Stimulated activated naive CD8-positive, alpha-beta T cell treated with anti-CD3 and anti-CD28 coated beads, Interleukin-15, Interleukin-2, amounts not matched to agents 100 ng/mL and 50 ng/mL, for 24 hours (primary cell): ENCODE measurements at regions not wholly inside any gene's neighbourhood (a gene's known extent, or its start where the extent isn't known, plus 50 kb on each side); places are given as distances from the start of the nearest gene placed in this dataset.

ENCODE experiments used
- H3K27ac Mint-ChIP-seq: one replicate; pipeline ENCODE4 v1.8.0; 2021; ENCODE audit warnings: mild to moderate bottlenecking, mixed read lengths
- H3K27me3 Mint-ChIP-seq: one replicate; pipeline ENCODE4 v1.8.0; 2021; ENCODE audit warnings: mixed read lengths
- H3K36me3 Mint-ChIP-seq: one replicate; pipeline ENCODE4 v1.8.0; 2021; ENCODE audit warnings: low read depth, mixed read lengths
- H3K4me1 Mint-ChIP-seq: one replicate; pipeline ENCODE4 v1.8.0; 2021; ENCODE audit warnings: low read depth, mixed read lengths
- H3K4me3 Mint-ChIP-seq: one replicate; pipeline ENCODE4 v1.8.0; 2021; ENCODE audit warnings: mild to moderate bottlenecking, mixed read lengths
- H3K9me3 Mint-ChIP-seq: one replicate; pipeline ENCODE4 v1.8.0; 2021; ENCODE audit warnings: mixed read lengths

GRCh38 chr5:23234197-23234596 lies 273.2 kb upstream of the PRDM9 start:
- Mint-ChIP-seq H3K36me3 (no peaks in the 10 kb centered on the region), H3K4me1 (no peaks in the 10 kb centered on the region), H3K4me3 (no peak overlapping the region), H3K9me3 (peaks cover 8% of the 10 kb centered on the region), H3K27me3 (no peaks in the 10 kb centered on the region), H3K27ac (no peak overlapping the region)

- Mint-ChIP-seq H3K4me1 (no peaks in the 10 kb centered on the region), H3K27ac (no peak overlapping the region), H3K4me3 (no peak overlapping the region), H3K27me3 (no peaks in the 10 kb centered on the region), H3K36me3 (no peaks in the 10 kb centered on the region), H3K9me3 (peaks cover 23% of the 10 kb centered on the region)
Observed at GRCh38 chr5:23223846-23224245, 283.6 kb upstream of the PRDM9 start.

GRCh38 chr5:23221831-23222230 lies 285.6 kb upstream of the PRDM9 start:
- Mint-ChIP-seq H3K9me3 (peaks cover 26% of the 10 kb centered on the region), H3K27me3 (no peaks in the 10 kb centered on the region), H3K27ac (no peak overlapping the region), H3K4me3 (no peak overlapping the region), H3K36me3 (no peaks in the 10 kb centered on the region), H3K4me1 (no peaks in the 10 kb centered on the region)

GRCh38 chr5:23217159-23217558 lies 290.2 kb upstream of the PRDM9 start:
- no peaks in the 10 kb centered on the region for H3K27me3 Mint-ChIP-seq
- no peaks in the 10 kb centered on the region for H3K4me1 Mint-ChIP-seq
- no peak overlapping the region for H3K27ac Mint-ChIP-seq
- peaks cover 11% of the 10 kb centered on the region for H3K9me3 Mint-ChIP-seq
- no peaks in the 10 kb centered on the region for H3K36me3 Mint-ChIP-seq
- H3K4me3 Mint-ChIP-seq: no peak overlapping the region

GRCh38 chr5:23216345-23216744 lies 291.1 kb upstream of the PRDM9 start:
- H3K9me3 Mint-ChIP-seq: peaks cover 17% of the 10 kb centered on the region

GRCh38 chr5:23208959-23209431 lies 298.4 kb upstream of the PRDM9 start:
- Mint-ChIP-seq H3K27me3 (no peaks in the 10 kb centered on the region), H3K4me3 (no peak overlapping the region), H3K9me3 (peaks cover 18% of the 10 kb centered on the region), H3K27ac (no peak overlapping the region), H3K4me1 (no peaks in the 10 kb centered on the region), H3K36me3 (no peaks in the 10 kb centered on the region)

More at GRCh38 chr5:23216345-23216744, 291.1 kb upstream of the PRDM9 start:
- H3K27me3 Mint-ChIP-seq: no peaks in the 10 kb centered on the region
- H3K4me3 Mint-ChIP-seq: no peak overlapping the region
- H3K27ac Mint-ChIP-seq: no peak overlapping the region
- no peaks in the 10 kb centered on the region for H3K36me3 Mint-ChIP-seq
- H3K4me1 Mint-ChIP-seq: no peaks in the 10 kb centered on the region

- Mint-ChIP-seq H3K4me1 (no peaks in the 10 kb centered on the region), H3K36me3 (no peaks in the 10 kb centered on the region), H3K27ac (no peak overlapping the region), H3K27me3 (no peaks in the 10 kb centered on the region), H3K9me3 (peaks cover 3% of the 10 kb centered on the region), H3K4me3 (no peak overlapping the region)
Observed at GRCh38 chr5:23204111-23204510, 303.3 kb upstream of the PRDM9 start.

GRCh38 chr5:23169660-23170416 lies 316.7 kb upstream of the CDH12 start:
- H3K27ac Mint-ChIP-seq: no peak overlapping the region
- no peaks in the 10 kb centered on the region for H3K4me1 Mint-ChIP-seq
- H3K27me3 Mint-ChIP-seq: no peaks in the 10 kb centered on the region
- H3K9me3 Mint-ChIP-seq: peaks cover 16% of the 10 kb centered on the region
- no peak overlapping the region for H3K4me3 Mint-ChIP-seq
- no peaks in the 10 kb centered on the region for H3K36me3 Mint-ChIP-seq

GRCh38 chr5:23164971-23165370 lies 311.8 kb upstream of the CDH12 start:
- Mint-ChIP-seq H3K4me1 (no peaks in the 10 kb centered on the region), H3K27me3 (no peaks in the 10 kb centered on the region), H3K27ac (no peak overlapping the region), H3K9me3 (peaks cover 12% of the 10 kb centered on the region), H3K4me3 (no peak overlapping the region), H3K36me3 (no peaks in the 10 kb centered on the region)

- Mint-ChIP-seq H3K27ac (no peak overlapping the region), H3K36me3 (no peaks in the 10 kb centered on the region), H3K27me3 (no peaks in the 10 kb centered on the region), H3K4me1 (no peaks in the 10 kb centered on the region), H3K4me3 (no peak overlapping the region), H3K9me3 (peaks cover 8% of the 10 kb centered on the region)
Observed at GRCh38 chr5:23158179-23158578, 305.0 kb upstream of the CDH12 start.

GRCh38 chr5:23157716-23158115 lies 304.6 kb upstream of the CDH12 start:
- Mint-ChIP-seq H3K27me3 (no peaks in the 10 kb centered on the region), H3K9me3 (peaks cover 8% of the 10 kb centered on the region), H3K4me3 (no peak overlapping the region), H3K27ac (no peak overlapping the region), H3K36me3 (no peaks in the 10 kb centered on the region), H3K4me1 (no peaks in the 10 kb centered on the region)

GRCh38 chr5:23157169-23157568 lies 304.0 kb upstream of the CDH12 start:
- no peak overlapping the region for H3K27ac Mint-ChIP-seq
- no peak overlapping the region for H3K4me3 Mint-ChIP-seq
- H3K27me3 Mint-ChIP-seq: no peaks in the 10 kb centered on the region
- H3K9me3 Mint-ChIP-seq: peaks cover 8% of the 10 kb centered on the region
- H3K36me3 Mint-ChIP-seq: no peaks in the 10 kb centered on the region
- H3K4me1 Mint-ChIP-seq: no peaks in the 10 kb centered on the region

GRCh38 chr5:23147625-23148024 lies 294.5 kb upstream of the CDH12 start:
- H3K4me1 Mint-ChIP-seq: no peaks in the 10 kb centered on the region
- no peak overlapping the region for H3K27ac Mint-ChIP-seq
- peaks cover 12% of the 10 kb centered on the region for H3K9me3 Mint-ChIP-seq
- H3K4me3 Mint-ChIP-seq: no peak overlapping the region
- H3K36me3 Mint-ChIP-seq: no peaks in the 10 kb centered on the region
- no peaks in the 10 kb centered on the region for H3K27me3 Mint-ChIP-seq

GRCh38 chr5:23146183-23146582 lies 293.0 kb upstream of the CDH12 start:
- H3K27ac Mint-ChIP-seq: no peak overlapping the region
- H3K9me3 Mint-ChIP-seq: peaks cover 12% of the 10 kb centered on the region
- no peaks in the 10 kb centered on the region for H3K36me3 Mint-ChIP-seq
- H3K4me3 Mint-ChIP-seq: no peak overlapping the region
- H3K4me1 Mint-ChIP-seq: no peaks in the 10 kb centered on the region
- no peaks in the 10 kb centered on the region for H3K27me3 Mint-ChIP-seq

- Mint-ChIP-seq H3K36me3 (no peaks in the 10 kb centered on the region), H3K9me3 (peaks cover 12% of the 10 kb centered on the region), H3K27me3 (no peaks in the 10 kb centered on the region), H3K27ac (no peak overlapping the region), H3K4me3 (no peak overlapping the region), H3K4me1 (no peaks in the 10 kb centered on the region)
Observed at GRCh38 chr5:23139338-23140171, 286.4 kb upstream of the CDH12 start.
